Loucy (cell line): ENCODE measurements at regions not wholly inside any gene's neighbourhood (a gene's known extent, or its start where the extent isn't known, plus 50 kb on each side); places are given as distances from the start of the nearest gene placed in this dataset.
A peak's percentile ranks its signal among the peaks of the same experiment; 100 is the strongest.

Source experiments
- H2AFZ ChIP-seq: fragments of 200-600 bp; sonication (generic); 2 replicates; pipeline ENCODE4 v1.6.0; 2016; ENCODE audit warnings: antibody characterized with exemption, mild to moderate bottlenecking, low read length, moderate library complexity
- H3F3A ChIP-seq: fragments of 200-600 bp; 2 replicates; pipeline ENCODE4 v1.6.0; 2016; ENCODE audit warnings: antibody characterized with exemption, low read depth, mild to moderate bottlenecking
- H3K27me3 ChIP-seq: fragments of 200-600 bp; sonication (generic); 2 replicates; pipeline ENCODE4 v1.6.1; 2014; ENCODE audit warnings: low read length, mild to moderate bottlenecking; ENCODE audit not compliant: insufficient read depth, poor library complexity, severe bottlenecking
- H3K36me3 ChIP-seq: fragments of 200-600 bp; sonication (generic); 2 replicates; pipeline ENCODE4 v1.6.1; 2016; ENCODE audit warnings: low read length; ENCODE audit not compliant: insufficient read depth
- H3K4me1 ChIP-seq: fragments of 200-600 bp; sonication (generic); 2 replicates; pipeline ENCODE4 v1.5.1; 2014; ENCODE audit warnings: low read length, mild to moderate bottlenecking; ENCODE audit not compliant: insufficient read depth, poor library complexity, severe bottlenecking
- H3K4me2 ChIP-seq: fragments of 200-600 bp; sonication (generic); 2 replicates; pipeline ENCODE4 v1.6.0; 2014; ENCODE audit warnings: antibody characterized with exemption, low read length, low read depth, mild to moderate bottlenecking; ENCODE audit not compliant: poor library complexity, severe bottlenecking
- H3K4me3 ChIP-seq: fragments of 200-600 bp; sonication (generic); 2 replicates; pipeline ENCODE4 v1.5.1; 2014; ENCODE audit warnings: low read length, mild to moderate bottlenecking, mixed read lengths; ENCODE audit not compliant: poor library complexity, severe bottlenecking
- H3K79me2 ChIP-seq: fragments of 200-600 bp; sonication (generic); 2 replicates; pipeline ENCODE4 v1.6.1; 2014; ENCODE audit warnings: low read length; ENCODE audit not compliant: insufficient read depth
- H3K9ac ChIP-seq: fragments of 200-600 bp; sonication (generic); 2 replicates; pipeline ENCODE4 v1.6.0; 2014; ENCODE audit warnings: mild to moderate bottlenecking, low read depth, low read length, moderate library complexity; ENCODE audit not compliant: poor library complexity, severe bottlenecking
- H3K9me2 ChIP-seq: fragments of 200-600 bp; sonication (generic); replicated peaks from 2 replicates; pipeline ENCODE4 v1.6.1; 2016; ENCODE audit warnings: low read depth, low read length, mixed read lengths
- H3K9me3 ChIP-seq: fragments of 200-600 bp; sonication (generic); 2 replicates; pipeline ENCODE4 v1.6.1; 2014; ENCODE audit warnings: mild to moderate bottlenecking, antibody characterized with exemption, low read length, low read depth; ENCODE audit not compliant: insufficient read depth
- H4K20me1 ChIP-seq: fragments of 200-600 bp; sonication (generic); 2 replicates; pipeline ENCODE4 v1.6.0; 2014; ENCODE audit warnings: antibody characterized with exemption, low read length, mild to moderate bottlenecking; ENCODE audit not compliant: insufficient read depth, poor library complexity, severe bottlenecking
- CTCF ChIP-seq: fragments of 200-600 bp; sonication (generic); conservative IDR thresholded peaks from 2 replicates; pipeline ENCODE4 v1.5.1; 2014; ENCODE audit warnings: mild to moderate bottlenecking, antibody characterized with exemption, low read length
- EZH2phosphoT487 ChIP-seq: fragments of 200-600 bp; IDR thresholded peaks from 2 replicates; pipeline ENCODE4 v1.6.1; 2018; ENCODE audit warnings: antibody characterized with exemption, mild to moderate bottlenecking, moderate library complexity, borderline replicate concordance

- Histone ChIP-seq H3K9ac (no peak overlapping the region), H3K36me3 (no peaks in the 10 kb centered on the region), H3K9me3 (no peaks in the 10 kb centered on the region), H3K9me2 (no peaks in the 10 kb centered on the region), H4K20me1 (no peaks in the 10 kb centered on the region), H3K4me3 (no peak overlapping the region), H3K27me3 (no peaks in the 10 kb centered on the region), H2AFZ (0 out of 2 replicates have a peak overlapping the region, but pooled peaks have one; percentile 38), H3K4me1 (no peaks in the 10 kb centered on the region), H3K4me2 (no peak overlapping the region), H3F3A (no peaks in the 10 kb centered on the region), H3K79me2 (no peaks in the 10 kb centered on the region)
- TF ChIP-seq EZH2phosphoT487 (no peak), CTCF (no peak)
These were observed 286.5 kb downstream of the SQOR start for GRCh38 chr15:45921376-45921775.

DNA sequence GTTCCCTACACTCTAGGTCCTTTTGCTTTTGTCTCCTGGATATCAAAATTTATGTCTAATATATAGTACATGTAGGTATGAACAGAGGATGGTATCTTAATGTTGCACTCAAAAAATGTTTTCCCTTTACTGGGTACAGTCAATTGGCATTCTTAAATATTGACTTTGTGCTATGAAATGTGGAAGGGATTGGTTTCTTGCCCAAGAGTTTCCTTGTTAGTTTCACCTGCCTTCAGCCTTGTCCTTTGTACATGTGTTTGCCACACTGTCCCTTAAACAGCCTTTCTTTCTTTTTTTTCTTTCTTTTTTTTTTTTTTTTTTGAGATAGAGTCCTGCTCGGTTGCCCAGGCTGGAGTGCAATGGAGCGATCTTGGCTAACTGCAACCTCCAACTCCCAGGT, 287.1 kb downstream of the SQOR start:
- H4K20me1 ChIP-seq: no peaks in the 10 kb centered on the region
- no peaks in the 10 kb centered on the region for H3K36me3 ChIP-seq
- no peaks in the 10 kb centered on the region for H3K79me2 ChIP-seq
- H3K9ac ChIP-seq: no peak overlapping the region
- TF ChIP-seq EZH2phosphoT487 (no peak), CTCF (no peak)
- no peaks in the 10 kb centered on the region for H3K9me2 ChIP-seq
- H3K4me2 ChIP-seq: no peak overlapping the region
- H3K9me3 ChIP-seq: no peaks in the 10 kb centered on the region
- H3K27me3 ChIP-seq: no peaks in the 10 kb centered on the region
- H2AFZ ChIP-seq: no peak overlapping the region
- H3F3A ChIP-seq: no peaks in the 10 kb centered on the region
- H3K4me3 ChIP-seq: no peak overlapping the region
- no peaks in the 10 kb centered on the region for H3K4me1 ChIP-seq

GRCh38 chr15:45941367-45941766, 306.5 kb downstream of the SQOR start:
- Histone ChIP-seq H3K9me2 (no peaks in the 10 kb centered on the region), H3K4me2 (no peak overlapping the region), H3F3A (no peaks in the 10 kb centered on the region), H4K20me1 (no peaks in the 10 kb centered on the region), H3K4me1 (no peaks in the 10 kb centered on the region), H2AFZ (no peak overlapping the region), H3K27me3 (no peaks in the 10 kb centered on the region), H3K79me2 (no peaks in the 10 kb centered on the region), H3K4me3 (no peak overlapping the region), H3K9ac (no peak overlapping the region), H3K36me3 (no peaks in the 10 kb centered on the region), H3K9me3 (no peaks in the 10 kb centered on the region)
- TF ChIP-seq EZH2phosphoT487: no peak
- TF ChIP-seq CTCF: no peak
